H1 (cell line): ENCODE measurements at regions not wholly inside any gene's neighbourhood (a gene's known extent, or its start where the extent isn't known, plus 50 kb on each side); places are given as distances from the start of the nearest gene placed in this dataset.

ENCODE experiments used
- CTCF ChIA-PET: fragments of 300-600 bp; sonication (Branson Sonifier 250); formaldehyde crosslinking; loops from one replicate; lab custom pipeline; 2021; ENCODE audit not compliant: partially characterized antibody; lab: Charles Lee
- POLR2A ChIA-PET: fragments of 300-600 bp; sonication (Branson Sonifier 250); formaldehyde crosslinking; loops from one replicate; lab custom pipeline; 2021; ENCODE audit warnings: inconsistent platforms; ENCODE audit not compliant: partially characterized antibody; lab: Charles Lee
- DNase-seq, 2 experiments: peaks; one replicate each; pipeline versions ENCODE4 v3.0.0 to v3.0.0-alpha.2; 2010 to 2022; ENCODE audit warnings: low spot score in 2 of 2, low read depth in 1 of 2, mixed read lengths in 1 of 2
- FAIRE-seq: peaks from 2 replicates; lab custom pipeline; 2011; peaks lifted over from hg19 to GRCh38; lab: Jason Lieb, UNC
- H2AFZ ChIP-seq: 2 replicates; pipeline ENCODE4 v1.8.1; 2012; ENCODE audit warnings: low read length, inconsistent platforms
- H2AK5ac ChIP-seq: 2 replicates; pipeline ENCODE4 v1.6.1; 2013; ENCODE audit warnings: low read depth, low read length
- H2BK120ac ChIP-seq: replicated peaks from 2 replicates; pipeline ENCODE3; 2013; ENCODE audit warnings: low read depth, low read length, inconsistent platforms
- H2BK12ac ChIP-seq: 2 replicates; pipeline ENCODE4 v1.6.1; 2013; ENCODE audit warnings: low read depth, low read length
- H2BK15ac ChIP-seq: 2 replicates; pipeline ENCODE4 v1.6.1; 2013; ENCODE audit warnings: low read length
- H2BK20ac ChIP-seq: 2 replicates; pipeline ENCODE4 v1.6.1; 2013; ENCODE audit warnings: low read length
- H2BK5ac ChIP-seq: 2 replicates; pipeline ENCODE4 v1.6.1; 2013; ENCODE audit warnings: low read depth, low read length
- H3K14ac ChIP-seq: 2 replicates; pipeline ENCODE4 v1.6.1; 2013; ENCODE audit warnings: inconsistent platforms; ENCODE audit not compliant: insufficient read length
- H3K18ac ChIP-seq: 2 replicates; pipeline ENCODE4 v1.6.1; 2013; ENCODE audit warnings: low read length; ENCODE audit errors: extremely low read depth
- H3K23ac ChIP-seq: 2 replicates; pipeline ENCODE4 v1.6.1; 2013; ENCODE audit warnings: inconsistent platforms; ENCODE audit not compliant: insufficient read length
- H3K23me2 ChIP-seq: 2 replicates; pipeline ENCODE4 v1.6.1; 2013; ENCODE audit warnings: low read depth, low read length
- H3K27ac ChIP-seq: 2 replicates; pipeline ENCODE4 v1.6.1; 2011; ENCODE audit warnings: low read depth, low read length, inconsistent platforms
- H3K27me3 ChIP-seq, 4 experiments: replicated peaks in 1 of 4; 1 replicate in 1 of 4; 2 replicates in 3 of 4; pipeline versions ENCODE4 v1.6.1 to v1.8.1; 2011 to 2013; ENCODE audit warnings: low read length in 3 of 4, mild to moderate bottlenecking in 3 of 4, inconsistent platforms in 2 of 4, mixed read lengths in 2 of 4, moderate library complexity in 1 of 4; ENCODE audit not compliant: control insufficient read depth in 3 of 4, insufficient read depth in 3 of 4; ENCODE audit errors: extremely low read depth in 1 of 4
- H3K36me3 ChIP-seq, 4 experiments: 2 replicates each; pipeline versions ENCODE4 v1.6.1 to v1.8.1; 2011 to 2013; ENCODE audit warnings: mild to moderate bottlenecking in 4 of 4, low read length in 3 of 4, moderate library complexity in 2 of 4, control low read depth in 1 of 4, inconsistent platforms in 1 of 4; ENCODE audit not compliant: insufficient read depth in 4 of 4, control insufficient read depth in 2 of 4
- H3K4ac ChIP-seq: replicated peaks from 2 replicates; pipeline ENCODE3; 2013; ENCODE audit warnings: low read length, low read depth, mixed read lengths, inconsistent platforms; ENCODE audit not compliant: insufficient read length
- H3K4me1 ChIP-seq, 4 experiments: replicated peaks in 1 of 4; 1 replicate in 1 of 4; 2 replicates in 3 of 4; pipeline versions ENCODE4 v1.6.1 to v1.8.1; 2011 to 2013; ENCODE audit warnings: low read length in 3 of 4, inconsistent platforms in 2 of 4, mixed read lengths in 1 of 4; ENCODE audit not compliant: insufficient read depth in 4 of 4, control insufficient read depth in 3 of 4
- H3K4me2 ChIP-seq, 2 experiments: 2 replicates each; pipeline versions ENCODE4 v1.6.1 to v1.8.1; 2011 to 2013; ENCODE audit warnings: low read depth in 2 of 2, low read length in 2 of 2, control low read depth in 1 of 2, inconsistent platforms in 1 of 2, mild to moderate bottlenecking in 1 of 2; ENCODE audit not compliant: insufficient read depth in 1 of 2
- H3K4me3 ChIP-seq, 4 experiments: fragments of 200-600, 300-600 bp in 1 of 4; sonication (generic), shearing (Covaris generic), sonication (Bioruptor Twin) in 1 of 4; 2 replicates each; pipeline versions ENCODE4 v1.5.1 to v1.8.1; 2011 to 2016; ENCODE audit warnings: low read length in 4 of 4, low read depth in 3 of 4, control low read depth in 2 of 4, inconsistent platforms in 2 of 4, mild to moderate bottlenecking in 2 of 4, mixed read lengths in 1 of 4, moderate library complexity in 1 of 4; ENCODE audit not compliant: insufficient read depth in 2 of 4; ENCODE audit errors: extremely low read depth in 1 of 4
- H3K56ac ChIP-seq: replicated peaks from 2 replicates; pipeline ENCODE3; 2013; ENCODE audit warnings: low read depth, mild to moderate bottlenecking, mixed read lengths, low read length, inconsistent platforms; ENCODE audit not compliant: insufficient read length
- H3K79me1 ChIP-seq: 2 replicates; pipeline ENCODE4 v1.6.1; 2013; ENCODE audit warnings: low read depth, low read length, control low read depth
- H3K79me2 ChIP-seq, 2 experiments: 2 replicates each; pipeline versions ENCODE4 v1.6.1 to v1.8.1; 2012 to 2013; ENCODE audit warnings: low read length in 2 of 2, mild to moderate bottlenecking in 2 of 2, inconsistent platforms in 1 of 2; ENCODE audit not compliant: insufficient read depth in 2 of 2, control insufficient read depth in 1 of 2
- H3K9ac ChIP-seq, 4 experiments: replicated peaks in 1 of 4; 1 replicate in 1 of 4; 2 replicates in 3 of 4; pipeline versions ENCODE4 v1.6.1 to v1.8.1; 2011 to 2013; ENCODE audit warnings: low read depth in 3 of 4, low read length in 3 of 4, control low read depth in 2 of 4, mild to moderate bottlenecking in 2 of 4, moderate library complexity in 2 of 4, inconsistent platforms in 1 of 4; ENCODE audit errors: extremely low read depth in 1 of 4
- H3K9me3 ChIP-seq, 2 experiments: 2 replicates each; pipeline versions ENCODE4 v1.6.1 to v1.8.1; 2012 to 2013; ENCODE audit warnings: mild to moderate bottlenecking in 2 of 2, moderate library complexity in 2 of 2, control low read depth in 1 of 2, inconsistent platforms in 1 of 2, low read depth in 1 of 2, low read length in 1 of 2, mixed read lengths in 1 of 2; ENCODE audit not compliant: insufficient read depth in 2 of 2
- H4K20me1 ChIP-seq, 2 experiments: replicated peaks in 1 of 2; 2 replicates each; pipeline versions ENCODE3 to v1.8.1; 2011 to 2013; ENCODE audit warnings: inconsistent platforms in 2 of 2, low read length in 2 of 2, mild to moderate bottlenecking in 1 of 2; ENCODE audit not compliant: insufficient read depth in 2 of 2, control insufficient read depth in 1 of 2
- H4K5ac ChIP-seq: 2 replicates; pipeline ENCODE4 v1.6.1; 2013; ENCODE audit warnings: low read length, low read depth, mixed read lengths, inconsistent platforms; ENCODE audit not compliant: insufficient read length
- H4K8ac ChIP-seq: 2 replicates; pipeline ENCODE4 v1.8.0; 2013; ENCODE audit warnings: mild to moderate bottlenecking, moderate library complexity, low read length, inconsistent platforms; ENCODE audit not compliant: insufficient read depth; ENCODE audit errors: extremely low read depth
- H4K91ac ChIP-seq: replicated peaks from 2 replicates; pipeline ENCODE3; 2013; ENCODE audit warnings: low read length, mixed read lengths, inconsistent platforms; ENCODE audit not compliant: insufficient read length
- CREB1 ChIP-seq: IDR thresholded peaks from 2 replicates; pipeline ENCODE4 v1.6.1; 2012; ENCODE audit warnings: inconsistent platforms
- GABPA ChIP-seq: IDR thresholded peaks from 2 replicates; pipeline ENCODE4 v1.6.1; 2011; ENCODE audit warnings: mild to moderate bottlenecking, low read length, moderate library complexity, borderline replicate concordance; ENCODE audit not compliant: insufficient read depth
- JUN ChIP-seq: IDR thresholded peaks from 2 replicates; pipeline ENCODE4 v1.6.1; 2011; ENCODE audit warnings: low read depth, mild to moderate bottlenecking, improper control_type of control experiment, low read length
- PHF8 ChIP-seq: fragments of 200-600 bp; sonication (generic); conservative IDR thresholded peaks from 2 replicates; pipeline ENCODE4 v1.7.1; 2012; ENCODE audit warnings: low read depth, mild to moderate bottlenecking, inconsistent platforms, low read length, moderate library complexity
- WGBS, 2 experiments: shearing (Covaris generic) in 1 of 2; methylation state at CpG; one replicate each; pipeline versions ENCODE4 v1.1.6 to v1.1.7; 2013 to 2015; ENCODE audit warnings: low lambda C conversion rate in 2 of 2, mixed read lengths in 2 of 2, inconsistent platforms in 1 of 2, low coverage in 1 of 2, missing lambda C conversion rate in 1 of 2; ENCODE audit not compliant: insufficient replicate concordance in 2 of 2, insufficient coverage in 1 of 2, insufficient read length in 1 of 2; ENCODE audit errors: extremely low coverage in 1 of 2, missing lambda C conversion rate in 1 of 2; 5-methylcytosine and 5-hydroxymethylcytosine counted together
- TF ChIP-seq, protein P1 (sequence below): IDR thresholded peaks from 2 replicates; pipeline ENCODE4 v1.6.1; 2011; ENCODE audit warnings: low read depth, mild to moderate bottlenecking, low read length; ENCODE audit not compliant: insufficient read depth

DNA sequence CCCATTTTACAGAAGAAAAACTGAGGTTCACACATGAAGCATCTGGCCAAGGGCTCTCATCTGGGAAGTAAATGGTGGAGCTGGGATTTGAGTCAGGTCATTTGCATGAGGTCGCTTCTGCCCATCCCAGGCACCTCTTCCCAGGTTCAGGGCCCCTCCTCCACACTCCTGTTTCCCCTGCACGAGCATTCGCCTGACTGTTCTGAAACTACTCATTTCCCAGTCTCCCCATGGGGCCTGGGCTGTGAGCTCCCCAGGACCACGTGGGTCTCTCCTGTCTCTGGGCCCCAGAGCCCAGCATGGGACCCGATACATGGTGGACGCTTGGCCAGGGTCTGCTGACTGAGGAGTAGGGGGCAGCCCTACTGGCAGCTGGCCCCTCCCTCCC is 360.8 kb downstream of the MATN1 start:
- H4K20me1 ChIP-seq = no peaks in the 10 kb centered on the region
- no peak overlapping the region for H2BK5ac ChIP-seq
- no peak overlapping the region for H2AK5ac ChIP-seq
- no peak overlapping the region for H3K27ac ChIP-seq
- H2BK12ac ChIP-seq = no peak overlapping the region
- H3K79me1 ChIP-seq = no peaks in the 10 kb centered on the region
- no peak overlapping the region for H4K5ac ChIP-seq
- H3K9ac ChIP-seq = no peak overlapping the region
- peaks cover 0 to 11% (median 1%) of the 10 kb centered on the region in 4 experiments; a peak in 6 of 7 replicates for H3K4me1 ChIP-seq
- no peaks in the 10 kb centered on the region; the same call in 1 of the 2 replicates for H3K23me2 ChIP-seq
- FAIRE-seq (no peak), DNase-seq (peak in 1 of 2 experiments; percentile 31)
- H3K9me3 ChIP-seq = no peaks in the 10 kb centered on the region
- H3K79me2 ChIP-seq = no peaks in the 10 kb centered on the region
- H3K23ac ChIP-seq = no peak overlapping the region
- H2BK120ac ChIP-seq = no peak overlapping the region
- H3K27me3 ChIP-seq = no peaks in the 10 kb centered on the region; a peak in 1 of 7 replicates
- 90% methylated on average over 6 of the region's 6 CpGs; no CpG with 5 or more reads in 1 of the 2 experiments for WGBS, 2 experiments
- H3K14ac ChIP-seq = no peak overlapping the region
- H3K4me3 ChIP-seq = no peak overlapping the region
- no peak overlapping the region for H2AFZ ChIP-seq
- H2BK20ac ChIP-seq = no peak overlapping the region
- H3K4me2 ChIP-seq = no peak overlapping the region
- CTCF ChIA-PET = interaction anchor here (0.7 to 14.2 kb wide), 6 partner anchors 8 to 345 kb away, joined by 4 to 139 read pairs (median 5); no protein-coding TSS in a partner anchor
- H4K91ac ChIP-seq = no peak overlapping the region
- no peaks in the 10 kb centered on the region for H3K36me3 ChIP-seq
- no peak overlapping the region for H3K4ac ChIP-seq
- no peak overlapping the region for H4K8ac ChIP-seq
- no peak overlapping the region for H2BK15ac ChIP-seq
- POLR2A ChIA-PET = no interaction called here
- H3K56ac ChIP-seq = no peak overlapping the region
- no peak overlapping the region for H3K18ac ChIP-seq
- TF ChIP-seq GABPA = no peak
- TF ChIP-seq, protein P1, sequence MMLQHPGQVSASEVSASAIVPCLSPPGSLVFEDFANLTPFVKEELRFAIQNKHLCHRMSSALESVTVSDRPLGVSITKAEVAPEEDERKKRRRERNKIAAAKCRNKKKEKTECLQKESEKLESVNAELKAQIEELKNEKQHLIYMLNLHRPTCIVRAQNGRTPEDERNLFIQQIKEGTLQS = no peak
- TF ChIP-seq JUN = no peak
- no peak for TF ChIP-seq CREB1
- no peak for TF ChIP-seq PHF8
